ENCODE measurements at regions not wholly inside any gene's neighbourhood (a gene's known extent, or its start where the extent isn't known, plus 50 kb on each side); places are given as distances from the start of the nearest gene placed in this dataset.

DNA sequence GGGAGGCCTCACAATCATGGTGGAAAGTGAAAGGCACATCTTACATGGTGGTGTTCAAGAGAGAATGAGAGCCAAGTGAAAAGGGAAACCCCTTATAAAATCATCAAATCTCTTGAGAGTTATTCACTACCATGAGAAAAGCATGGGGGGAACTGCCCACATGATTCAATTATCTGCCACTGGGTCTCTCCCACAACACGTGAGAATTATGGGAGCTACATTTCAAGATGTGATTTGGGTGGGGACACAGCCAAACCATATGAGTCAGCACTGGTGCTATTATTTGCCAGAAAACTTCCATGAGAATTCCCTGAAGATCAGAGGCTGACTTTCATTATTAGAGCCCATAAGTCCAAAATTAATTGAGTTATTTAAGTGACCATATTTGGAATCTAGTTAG lies 1001.2 kb upstream of the POT1 start:
- TF ChIP-seq, protein P1, sequence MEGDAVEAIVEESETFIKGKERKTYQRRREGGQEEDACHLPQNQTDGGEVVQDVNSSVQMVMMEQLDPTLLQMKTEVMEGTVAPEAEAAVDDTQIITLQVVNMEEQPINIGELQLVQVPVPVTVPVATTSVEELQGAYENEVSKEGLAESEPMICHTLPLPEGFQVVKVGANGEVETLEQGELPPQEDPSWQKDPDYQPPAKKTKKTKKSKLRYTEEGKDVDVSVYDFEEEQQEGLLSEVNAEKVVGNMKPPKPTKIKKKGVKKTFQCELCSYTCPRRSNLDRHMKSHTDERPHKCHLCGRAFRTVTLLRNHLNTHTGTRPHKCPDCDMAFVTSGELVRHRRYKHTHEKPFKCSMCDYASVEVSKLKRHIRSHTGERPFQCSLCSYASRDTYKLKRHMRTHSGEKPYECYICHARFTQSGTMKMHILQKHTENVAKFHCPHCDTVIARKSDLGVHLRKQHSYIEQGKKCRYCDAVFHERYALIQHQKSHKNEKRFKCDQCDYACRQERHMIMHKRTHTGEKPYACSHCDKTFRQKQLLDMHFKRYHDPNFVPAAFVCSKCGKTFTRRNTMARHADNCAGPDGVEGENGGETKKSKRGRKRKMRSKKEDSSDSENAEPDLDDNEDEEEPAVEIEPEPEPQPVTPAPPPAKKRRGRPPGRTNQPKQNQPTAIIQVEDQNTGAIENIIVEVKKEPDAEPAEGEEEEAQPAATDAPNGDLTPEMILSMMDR (IDR thresholded peaks at IDR 0.05) = no peak
- TF ChIP-seq POLR2A (IDR thresholded peaks at IDR 0.05) = no peak

All from testis (tissue), 2 donors.